Right atrium auricular region (tissue), 2 donors: ENCODE measurements at regions not wholly inside any gene's neighbourhood (a gene's known extent, or its start where the extent isn't known, plus 50 kb on each side); places are given as distances from the start of the nearest gene placed in this dataset.

Source experiments
- DNase-seq: peaks from one replicate; pipeline ENCODE4 v3.0.0-alpha.2; 2019; ENCODE audit warnings: low spot score
- H3K27ac ChIP-seq, 2 donors: fragments of 200-600 bp; sonication (generic); 1 replicate in 1 of 2; 2 replicates in 1 of 2; pipeline ENCODE4 v1.5.1; 2016 to 2019
- H3K27me3 ChIP-seq, 2 donors: fragments of 200-600 bp; sonication (generic); one replicate each; pipeline versions ENCODE4 v1.5.1 to v1.6.0; 2017 to 2019
- H3K36me3 ChIP-seq: fragments of 200-600 bp; sonication (generic); one replicate; pipeline ENCODE4 v1.5.1; 2016
- H3K4me1 ChIP-seq, 2 donors: fragments of 200-600 bp; sonication (generic); one replicate each; pipeline versions ENCODE4 v1.5.1 to v1.6.0; 2017 to 2019
- H3K4me3 ChIP-seq, 2 donors: fragments of 200-600 bp; sonication (generic); 1 replicate in 1 of 2; 2 replicates in 1 of 2; pipeline ENCODE4 v1.5.1; 2017 to 2019; ENCODE audit warnings: mild to moderate bottlenecking in 1 of 2, moderate library complexity in 1 of 2
- H3K9me3 ChIP-seq, 2 donors: fragments of 200-600 bp; sonication (generic); one replicate each; pipeline ENCODE4 v1.5.1; 2019
- CTCF ChIP-seq, 2 donors: fragments of 200-600 bp; sonication (generic); IDR thresholded peaks; one replicate each; pipeline ENCODE4 v1.5.1; 2019; ENCODE audit warnings: antibody characterized with exemption in 2 of 2

GRCh38 chr1:29504709-29505410, 268.5 kb downstream of the PTPRU start:
- H3K27me3 ChIP-seq = no peaks in the 10 kb centered on the region
- H3K9me3 ChIP-seq = no peaks in the 10 kb centered on the region
- no peaks in the 10 kb centered on the region for H3K4me1 ChIP-seq
- H3K4me3 ChIP-seq = no peak overlapping the region
- H3K27ac ChIP-seq = no peak overlapping the region
- H3K36me3 ChIP-seq = no peaks in the 10 kb centered on the region
- no peak for DNase-seq
- TF ChIP-seq CTCF (IDR thresholded peaks at IDR 0.05) = no peak

DNA sequence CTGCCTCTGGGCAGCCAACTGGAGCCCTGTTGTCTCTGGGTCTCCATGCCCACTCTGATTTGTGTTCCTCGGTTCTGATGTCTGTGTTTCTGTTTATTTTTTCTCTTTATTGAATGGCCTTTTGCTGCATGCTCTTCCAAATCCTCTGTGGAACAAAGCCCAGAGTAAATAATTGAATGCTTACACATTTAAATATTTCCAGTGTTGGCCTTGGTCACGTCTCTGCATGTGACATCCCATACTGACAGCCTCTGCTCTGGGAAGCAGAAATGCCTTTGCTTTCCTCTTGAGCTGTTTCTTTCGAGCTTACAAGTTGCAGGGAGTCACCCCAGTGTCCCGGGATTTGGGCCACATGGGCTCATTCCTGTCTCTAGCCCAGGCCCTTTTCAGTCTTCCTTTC, 267.9 kb downstream of the PTPRU start:
- DNase-seq = no peak
- no peaks in the 10 kb centered on the region for H3K9me3 ChIP-seq
- H3K4me1 ChIP-seq = no peaks in the 10 kb centered on the region
- H3K27me3 ChIP-seq = no peaks in the 10 kb centered on the region
- H3K27ac ChIP-seq = no peak overlapping the region
- no peak for TF ChIP-seq CTCF (IDR thresholded peaks at IDR 0.05)
- H3K4me3 ChIP-seq = no peak overlapping the region
- no peaks in the 10 kb centered on the region for H3K36me3 ChIP-seq

- Histone ChIP-seq H3K27me3 (no peaks in the 10 kb centered on the region), H3K4me1 (no peaks in the 10 kb centered on the region), H3K36me3 (no peaks in the 10 kb centered on the region), H3K27ac (no peak overlapping the region), H3K9me3 (no peaks in the 10 kb centered on the region), H3K4me3 (no peak overlapping the region)
- DNase-seq = no peak
- TF ChIP-seq CTCF (IDR thresholded peaks at IDR 0.05) = no peak
Observed at GRCh38 chr1:29502911-29503840, 266.9 kb downstream of the PTPRU start.

- no peaks in the 10 kb centered on the region for H3K27me3 ChIP-seq
- no peak overlapping the region for H3K27ac ChIP-seq
- no peak for DNase-seq
- no peak for TF ChIP-seq CTCF (IDR thresholded peaks at IDR 0.05)
- no peaks in the 10 kb centered on the region for H3K9me3 ChIP-seq
- no peak overlapping the region for H3K4me3 ChIP-seq
- H3K36me3 ChIP-seq = no peaks in the 10 kb centered on the region
- no peaks in the 10 kb centered on the region for H3K4me1 ChIP-seq
Observed at GRCh38 chr1:29502225-29502910, 266.0 kb downstream of the PTPRU start.

- Histone ChIP-seq H3K27me3 (no peaks in the 10 kb centered on the region), H3K4me3 (no peak overlapping the region), H3K36me3 (no peaks in the 10 kb centered on the region), H3K9me3 (peaks cover 0 to 5% of the 10 kb centered on the region in 2 donors), H3K4me1 (no peaks in the 10 kb centered on the region), H3K27ac (no peak overlapping the region)
- TF ChIP-seq CTCF (IDR thresholded peaks at IDR 0.05) = no peak
- no peak for DNase-seq
Observed at GRCh38 chr1:29501227-29501976, 265.1 kb downstream of the PTPRU start.
